NT2/D1 (cell line): ENCODE measurements at regions not wholly inside any gene's neighbourhood (a gene's known extent, or its start where the extent isn't known, plus 50 kb on each side); places are given as distances from the start of the nearest gene placed in this dataset.
"Not testable (repeated sequence)": the region's sequence is repeated elsewhere in the genome, so short reads cannot be mapped to it uniquely, and the experiment has no call there.

Experiments
- SUZ12 ChIP-seq: IDR thresholded peaks from 2 replicates; pipeline ENCODE4 v1.6.1; 2011; ENCODE audit not compliant: insufficient read length, insufficient read depth; ENCODE audit errors: extremely low read depth
- YY1 ChIP-seq: IDR thresholded peaks from 2 replicates; pipeline ENCODE4 v1.6.1; 2011; ENCODE audit not compliant: insufficient read length, insufficient read depth
- ZNF274 ChIP-seq: IDR thresholded peaks from 2 replicates; pipeline ENCODE4 v1.6.1; 2011; ENCODE audit warnings: mild to moderate bottlenecking, low read depth, low read length

DNA sequence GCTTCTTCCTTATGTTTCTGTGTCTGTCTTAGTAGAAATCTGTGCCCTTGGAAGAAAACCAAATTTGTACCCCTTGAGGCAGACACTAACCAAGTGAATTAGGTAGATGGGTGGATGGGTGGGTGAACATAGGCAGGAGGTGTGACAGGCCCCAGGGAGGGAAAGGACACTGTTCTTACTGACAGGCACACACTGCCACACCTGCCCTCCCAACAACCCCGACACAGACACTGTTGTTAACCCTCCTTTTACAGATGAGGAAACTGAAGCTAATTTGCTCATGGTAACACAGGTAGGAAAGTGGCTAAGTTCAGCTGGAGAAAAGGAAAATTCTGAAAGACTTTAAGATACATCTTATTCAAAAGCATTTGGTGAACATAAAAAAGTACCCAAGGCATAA, 123.9 kb downstream of the LRRC37A3 start:
- TF ChIP-seq ZNF274, YY1, SUZ12: not testable (repeated sequence)
